Fibroblast of peridontal ligament (primary cell): ENCODE measurements at regions not wholly inside any gene's neighbourhood (a gene's known extent, or its start where the extent isn't known, plus 50 kb on each side); places are given as distances from the start of the nearest gene placed in this dataset.
"Not testable (repeated sequence)": the region's sequence is repeated elsewhere in the genome, so short reads cannot be mapped to it uniquely, and the experiment has no call there.

ENCODE experiments used
- DNase-seq: peaks from one replicate; pipeline ENCODE4 v3.0.0-alpha.2; 2010; ENCODE audit errors: extremely low read depth

- DNase-seq = no peak
These were observed 242.0 kb downstream of the CALCRL start for GRCh38 chr2:187206071-187206470.

- DNase-seq = no peak
These were observed 249.9 kb downstream of the CALCRL start for GRCh38 chr2:187198136-187198535.

GRCh38 chr2:187194049-187194448 is 254.0 kb downstream of the CALCRL start:
- no peak for DNase-seq

GRCh38 chr2:187188783-187189631 is 259.0 kb downstream of the CALCRL start:
- DNase-seq = no peak

GRCh38 chr2:187187519-187187918 is 260.5 kb downstream of the CALCRL start:
- no peak for DNase-seq

GRCh38 chr2:187180529-187180928 is 267.5 kb downstream of the CALCRL start:
- DNase-seq = no peak

- DNase-seq = not testable (repeated sequence)
These were observed 269.2 kb downstream of the CALCRL start for GRCh38 chr2:187178876-187179275.

- no peak for DNase-seq
These were observed 270.8 kb downstream of the CALCRL start for GRCh38 chr2:187177253-187177652.

- DNase-seq = no peak
These were observed 273.5 kb downstream of the CALCRL start for GRCh38 chr2:187174582-187174981.

- no peak for DNase-seq
These were observed 276.7 kb downstream of the CALCRL start for GRCh38 chr2:187171318-187171717.

- DNase-seq = no peak
These were observed 278.2 kb downstream of the CALCRL start for GRCh38 chr2:187169864-187170263.

GRCh38 chr2:187168720-187169713 is 279.0 kb downstream of the CALCRL start:
- DNase-seq = no peak

GRCh38 chr2:187167491-187167890 is 280.6 kb downstream of the CALCRL start:
- no peak for DNase-seq

- DNase-seq = peak; percentile 20
These were observed 282.0 kb downstream of the CALCRL start for GRCh38 chr2:187165936-187166610.

- no peak for DNase-seq
These were observed 289.6 kb downstream of the CALCRL start for GRCh38 chr2:187158452-187158851.

- no peak for DNase-seq
These were observed 291.0 kb downstream of the CALCRL start for GRCh38 chr2:187157046-187157445.

- no peak for DNase-seq
These were observed 292.6 kb downstream of the CALCRL start for GRCh38 chr2:187155476-187155875.

- peak; percentile 13 for DNase-seq
These were observed 297.4 kb downstream of the CALCRL start for GRCh38 chr2:187150670-187151069.

- DNase-seq = no peak
These were observed 299.2 kb upstream of the ZSWIM2 start for GRCh38 chr2:187148059-187148714.

- no peak for DNase-seq
These were observed 294.6 kb upstream of the ZSWIM2 start for GRCh38 chr2:187143537-187143936.

- no peak for DNase-seq
These were observed 290.5 kb upstream of the ZSWIM2 start for GRCh38 chr2:187139469-187139868.
